ENCODE measurements at regions not wholly inside any gene's neighbourhood (a gene's known extent, or its start where the extent isn't known, plus 50 kb on each side); places are given as distances from the start of the nearest gene placed in this dataset.

- no peak for TF ChIP-seq CTCF (IDR thresholded peaks at IDR 0.05)
- TF ChIP-seq POLR2A (IDR thresholded peaks at IDR 0.05), result no peak
Observed at GRCh38 chr5:158373608-158374395, 514.9 kb upstream of the CLINT1 start.
